Loucy (cell line): ENCODE measurements at regions not wholly inside any gene's neighbourhood (a gene's known extent, or its start where the extent isn't known, plus 50 kb on each side); places are given as distances from the start of the nearest gene placed in this dataset.

Source experiments
- EZH2phosphoT487 ChIP-seq: fragments of 200-600 bp; IDR thresholded peaks from 2 replicates; pipeline ENCODE4 v1.6.1; 2018; ENCODE audit warnings: antibody characterized with exemption, mild to moderate bottlenecking, moderate library complexity, borderline replicate concordance
- TF ChIP-seq, protein P1 (sequence below): fragments of 200-600 bp; sonication (generic); conservative IDR thresholded peaks from 2 replicates; pipeline ENCODE4 v1.5.1; 2014; ENCODE audit warnings: mild to moderate bottlenecking, antibody characterized with exemption, low read length

DNA sequence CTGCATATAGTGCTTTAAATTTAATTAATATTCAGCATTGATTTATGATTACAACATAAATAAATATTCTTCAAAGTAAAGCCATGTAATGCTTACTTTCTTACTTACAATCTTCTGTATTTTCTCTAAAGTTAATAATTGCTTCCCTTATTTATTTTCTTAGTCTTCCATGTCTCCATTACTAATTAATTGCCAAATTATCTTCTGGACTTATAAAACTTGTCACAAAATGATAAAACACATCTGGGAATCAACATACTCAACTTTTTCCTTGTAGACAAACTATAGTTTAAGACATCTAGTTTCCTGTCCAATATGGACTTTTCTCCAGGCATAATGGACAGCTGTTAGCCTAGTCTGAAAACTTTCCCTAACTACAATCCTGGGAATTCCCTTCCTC is 466.6 kb downstream of the FLRT2 start:
- TF ChIP-seq EZH2phosphoT487, result no peak
- TF ChIP-seq, protein P1, sequence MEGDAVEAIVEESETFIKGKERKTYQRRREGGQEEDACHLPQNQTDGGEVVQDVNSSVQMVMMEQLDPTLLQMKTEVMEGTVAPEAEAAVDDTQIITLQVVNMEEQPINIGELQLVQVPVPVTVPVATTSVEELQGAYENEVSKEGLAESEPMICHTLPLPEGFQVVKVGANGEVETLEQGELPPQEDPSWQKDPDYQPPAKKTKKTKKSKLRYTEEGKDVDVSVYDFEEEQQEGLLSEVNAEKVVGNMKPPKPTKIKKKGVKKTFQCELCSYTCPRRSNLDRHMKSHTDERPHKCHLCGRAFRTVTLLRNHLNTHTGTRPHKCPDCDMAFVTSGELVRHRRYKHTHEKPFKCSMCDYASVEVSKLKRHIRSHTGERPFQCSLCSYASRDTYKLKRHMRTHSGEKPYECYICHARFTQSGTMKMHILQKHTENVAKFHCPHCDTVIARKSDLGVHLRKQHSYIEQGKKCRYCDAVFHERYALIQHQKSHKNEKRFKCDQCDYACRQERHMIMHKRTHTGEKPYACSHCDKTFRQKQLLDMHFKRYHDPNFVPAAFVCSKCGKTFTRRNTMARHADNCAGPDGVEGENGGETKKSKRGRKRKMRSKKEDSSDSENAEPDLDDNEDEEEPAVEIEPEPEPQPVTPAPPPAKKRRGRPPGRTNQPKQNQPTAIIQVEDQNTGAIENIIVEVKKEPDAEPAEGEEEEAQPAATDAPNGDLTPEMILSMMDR, result no peak
